ENCODE measurements at regions not wholly inside any gene's neighbourhood (a gene's known extent, or its start where the extent isn't known, plus 50 kb on each side); places are given as distances from the start of the nearest gene placed in this dataset.

DNA sequence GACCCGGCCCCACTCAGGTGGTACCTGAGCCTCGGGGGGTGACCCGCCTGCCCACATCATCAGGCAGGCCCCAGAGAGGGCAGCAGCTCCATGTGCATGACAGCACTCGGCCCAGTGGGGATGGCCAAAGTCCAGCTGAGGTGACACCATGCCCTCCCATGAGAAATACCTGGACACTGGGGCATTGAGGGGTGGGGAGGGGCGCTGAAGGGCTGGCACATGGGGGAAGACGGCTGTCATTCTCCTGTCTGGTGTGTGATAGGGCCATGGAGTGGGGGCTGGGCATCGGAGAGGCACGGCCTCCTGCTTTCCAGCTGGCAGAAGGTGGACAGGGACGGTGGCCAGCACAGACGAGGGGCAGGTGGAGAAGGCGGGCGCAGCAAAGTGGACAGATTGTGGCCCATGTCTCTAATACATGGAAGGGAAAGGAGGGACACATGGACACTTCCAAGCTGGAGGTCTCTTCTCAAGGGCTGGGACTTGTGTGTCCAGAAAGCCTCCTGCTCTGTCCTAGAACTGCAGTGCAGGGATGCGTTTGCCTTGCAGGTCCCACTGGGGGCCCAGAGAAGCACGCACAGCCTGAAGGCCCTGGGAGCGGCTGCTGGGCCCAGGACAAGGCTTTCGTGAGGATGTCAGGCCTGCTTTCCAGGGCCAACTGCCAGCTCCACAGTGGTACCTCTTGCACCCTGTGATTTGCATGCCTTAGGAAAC lies 302.2 kb downstream of the NDUFA10 start:
- FAIRE-seq: no peak
- Histone ChIP-seq H3K79me2 (ENCODE audit: control insufficient read depth, insufficient read depth, low read length) (no peaks in the 10 kb centered on the region), H4K20me1 (replicated peaks; ENCODE audit: control insufficient read depth, insufficient read depth, low read length) (0 out of 2 replicates have a peak, but pooled peaks cover 4% of the 10 kb centered on the region), H3K27ac (ENCODE audit: extremely low read depth, low read depth, low read length) (no peak overlapping the region), H3K27me3 (ENCODE audit: control insufficient read depth in 2 of 2, insufficient read depth in 2 of 2, low read length in 2 of 2) (peaks cover 0 to 10% of the 10 kb centered on the region in 2 experiments; a peak in 3 of 5 replicates), H3K9me1 (ENCODE audit: control insufficient read depth, insufficient read depth, low read length) (no peaks in the 10 kb centered on the region), H3K4me3 (no peak overlapping the region), H3K36me3 (ENCODE audit: control insufficient read depth, insufficient read depth, low read length) (no peaks in the 10 kb centered on the region), H3K4me1 (replicated peaks in 1 of 2; ENCODE audit: control insufficient read depth in 2 of 2, insufficient read depth in 2 of 2, low read length in 2 of 2) (no peaks in the 10 kb centered on the region), H3K9ac (ENCODE audit: insufficient read depth in 1 of 2, low read depth in 2 of 2, low read length in 2 of 2) (no peak overlapping the region), H2AFZ (ENCODE audit: low read depth, low read length) (no peak overlapping the region), H3K9me3 (replicated peaks; ENCODE audit: control insufficient read depth, insufficient read depth, low read depth, low read length) (no peaks in the 10 kb centered on the region), H3K4me2 (ENCODE audit: insufficient read depth, low read length) (no peak overlapping the region)
- 0% methylated on average over 11 of the region's 16 CpGs for WGBS (ENCODE audit: insufficient coverage, low coverage, missing lambda C conversion rate)
- ATAC-seq: no peak
- BruUV-seq (replicated peaks): no TSS peak
- no peak for DNase-seq (ENCODE audit: extremely low read depth in 1 of 4, low spot score in 3 of 4)
- CTCF ChIA-PET (ENCODE audit: low intra/inter-chr PET ratio): no interaction called here
- TF ChIP-seq SIN3A (IDR thresholded peaks at IDR 0.05; ENCODE audit: borderline replicate concordance in 2 of 2, control insufficient read depth in 1 of 2, low read depth in 2 of 2, low read length in 2 of 2) (no peak), NFYB (IDR thresholded peaks at IDR 0.05; ENCODE audit: extremely low read depth, insufficient read length) (no peak), CEBPB (tag; IDR thresholded peaks at IDR 0.05) (no peak), SNRNP70 (optimal IDR thresholded peaks at IDR 0.05; ENCODE audit: low read depth, low read length) (no peak), SRSF7 (optimal IDR thresholded peaks at IDR 0.05; ENCODE audit: low read depth, low read length) (no peak), KAT2B (IDR thresholded peaks at IDR 0.05; ENCODE audit: low read depth, low read length) (no peak), HNRNPUL1 (IDR thresholded peaks at IDR 0.05; ENCODE audit: low read length) (no peak), STAT5B (CRISPR knock-in tag; IDR thresholded peaks at IDR 0.05) (no peak)
- TF ChIP-seq, protein P1, sequence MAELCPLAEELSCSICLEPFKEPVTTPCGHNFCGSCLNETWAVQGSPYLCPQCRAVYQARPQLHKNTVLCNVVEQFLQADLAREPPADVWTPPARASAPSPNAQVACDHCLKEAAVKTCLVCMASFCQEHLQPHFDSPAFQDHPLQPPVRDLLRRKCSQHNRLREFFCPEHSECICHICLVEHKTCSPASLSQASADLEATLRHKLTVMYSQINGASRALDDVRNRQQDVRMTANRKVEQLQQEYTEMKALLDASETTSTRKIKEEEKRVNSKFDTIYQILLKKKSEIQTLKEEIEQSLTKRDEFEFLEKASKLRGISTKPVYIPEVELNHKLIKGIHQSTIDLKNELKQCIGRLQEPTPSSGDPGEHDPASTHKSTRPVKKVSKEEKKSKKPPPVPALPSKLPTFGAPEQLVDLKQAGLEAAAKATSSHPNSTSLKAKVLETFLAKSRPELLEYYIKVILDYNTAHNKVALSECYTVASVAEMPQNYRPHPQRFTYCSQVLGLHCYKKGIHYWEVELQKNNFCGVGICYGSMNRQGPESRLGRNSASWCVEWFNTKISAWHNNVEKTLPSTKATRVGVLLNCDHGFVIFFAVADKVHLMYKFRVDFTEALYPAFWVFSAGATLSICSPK (IDR thresholded peaks at IDR 0.05; ENCODE audit: borderline replicate concordance): no peak
- TF ChIP-seq, protein P2, sequence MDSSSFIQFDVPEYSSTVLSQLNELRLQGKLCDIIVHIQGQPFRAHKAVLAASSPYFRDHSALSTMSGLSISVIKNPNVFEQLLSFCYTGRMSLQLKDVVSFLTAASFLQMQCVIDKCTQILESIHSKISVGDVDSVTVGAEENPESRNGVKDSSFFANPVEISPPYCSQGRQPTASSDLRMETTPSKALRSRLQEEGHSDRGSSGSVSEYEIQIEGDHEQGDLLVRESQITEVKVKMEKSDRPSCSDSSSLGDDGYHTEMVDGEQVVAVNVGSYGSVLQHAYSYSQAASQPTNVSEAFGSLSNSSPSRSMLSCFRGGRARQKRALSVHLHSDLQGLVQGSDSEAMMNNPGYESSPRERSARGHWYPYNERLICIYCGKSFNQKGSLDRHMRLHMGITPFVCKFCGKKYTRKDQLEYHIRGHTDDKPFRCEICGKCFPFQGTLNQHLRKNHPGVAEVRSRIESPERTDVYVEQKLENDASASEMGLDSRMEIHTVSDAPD (CRISPR knock-in tag; IDR thresholded peaks at IDR 0.05): no peak
- TF ChIP-seq, protein P3, sequence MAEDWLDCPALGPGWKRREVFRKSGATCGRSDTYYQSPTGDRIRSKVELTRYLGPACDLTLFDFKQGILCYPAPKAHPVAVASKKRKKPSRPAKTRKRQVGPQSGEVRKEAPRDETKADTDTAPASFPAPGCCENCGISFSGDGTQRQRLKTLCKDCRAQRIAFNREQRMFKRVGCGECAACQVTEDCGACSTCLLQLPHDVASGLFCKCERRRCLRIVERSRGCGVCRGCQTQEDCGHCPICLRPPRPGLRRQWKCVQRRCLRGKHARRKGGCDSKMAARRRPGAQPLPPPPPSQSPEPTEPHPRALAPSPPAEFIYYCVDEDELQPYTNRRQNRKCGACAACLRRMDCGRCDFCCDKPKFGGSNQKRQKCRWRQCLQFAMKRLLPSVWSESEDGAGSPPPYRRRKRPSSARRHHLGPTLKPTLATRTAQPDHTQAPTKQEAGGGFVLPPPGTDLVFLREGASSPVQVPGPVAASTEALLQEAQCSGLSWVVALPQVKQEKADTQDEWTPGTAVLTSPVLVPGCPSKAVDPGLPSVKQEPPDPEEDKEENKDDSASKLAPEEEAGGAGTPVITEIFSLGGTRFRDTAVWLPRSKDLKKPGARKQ (CRISPR knock-in tag; IDR thresholded peaks at IDR 0.05): no peak
- TF ChIP-seq, protein P4, sequence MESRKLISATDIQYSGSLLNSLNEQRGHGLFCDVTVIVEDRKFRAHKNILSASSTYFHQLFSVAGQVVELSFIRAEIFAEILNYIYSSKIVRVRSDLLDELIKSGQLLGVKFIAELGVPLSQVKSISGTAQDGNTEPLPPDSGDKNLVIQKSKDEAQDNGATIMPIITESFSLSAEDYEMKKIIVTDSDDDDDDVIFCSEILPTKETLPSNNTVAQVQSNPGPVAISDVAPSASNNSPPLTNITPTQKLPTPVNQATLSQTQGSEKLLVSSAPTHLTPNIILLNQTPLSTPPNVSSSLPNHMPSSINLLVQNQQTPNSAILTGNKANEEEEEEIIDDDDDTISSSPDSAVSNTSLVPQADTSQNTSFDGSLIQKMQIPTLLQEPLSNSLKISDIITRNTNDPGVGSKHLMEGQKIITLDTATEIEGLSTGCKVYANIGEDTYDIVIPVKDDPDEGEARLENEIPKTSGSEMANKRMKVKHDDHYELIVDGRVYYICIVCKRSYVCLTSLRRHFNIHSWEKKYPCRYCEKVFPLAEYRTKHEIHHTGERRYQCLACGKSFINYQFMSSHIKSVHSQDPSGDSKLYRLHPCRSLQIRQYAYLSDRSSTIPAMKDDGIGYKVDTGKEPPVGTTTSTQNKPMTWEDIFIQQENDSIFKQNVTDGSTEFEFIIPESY (CRISPR knock-in tag; IDR thresholded peaks at IDR 0.05): no peak
- TF ChIP-seq, protein P5, sequence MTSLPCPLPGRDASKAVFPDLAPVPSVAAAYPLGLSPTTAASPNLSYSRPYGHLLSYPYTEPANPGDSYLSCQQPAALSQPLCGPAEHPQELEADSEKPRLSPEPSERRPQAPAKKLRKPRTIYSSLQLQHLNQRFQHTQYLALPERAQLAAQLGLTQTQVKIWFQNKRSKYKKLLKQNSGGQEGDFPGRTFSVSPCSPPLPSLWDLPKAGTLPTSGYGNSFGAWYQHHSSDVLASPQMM (CRISPR knock-in tag; IDR thresholded peaks at IDR 0.05): no peak
- intact Hi-C loops (cut with micrococcal nuclease): no loop called here
- in situ Hi-C loops (cut with MboI): no loop called here
- POLR2A ChIA-PET: interaction anchor here (0.6 kb wide), 1 partner anchor 74 kb away, joined by 3 read pairs; no protein-coding TSS in a partner anchor
